Activated CD4-positive, alpha-beta memory T cell treated with anti-CD3 and anti-CD28 coated beads, Interleukin-2, amount 10 ng/mL, durations not matched to agents 7 days and 5 days (primary cell): ENCODE measurements at regions not wholly inside any gene's neighbourhood (a gene's known extent, or its start where the extent isn't known, plus 50 kb on each side); places are given as distances from the start of the nearest gene placed in this dataset.

Experiments
- CTCF ChIA-PET: fragments of 350-600 bp; sonication (Branson Sonifier 250); formaldehyde crosslinking; loops from one replicate; lab custom pipeline; 2021; ENCODE audit warnings: antibody characterized with exemption, inconsistent platforms; lab: Charles Lee
- POLR2A ChIA-PET: fragments of 350-600 bp; sonication (Branson Sonifier 250); formaldehyde crosslinking; loops from one replicate; lab custom pipeline; 2021; ENCODE audit warnings: antibody characterized with exemption; lab: Charles Lee
- DNase-seq: peaks from one replicate; pipeline ENCODE4 v3.0.0-alpha.2; 2020
- H3K27ac Mint-ChIP-seq: one replicate; pipeline ENCODE4 v1.8.0; 2021; ENCODE audit warnings: mild to moderate bottlenecking, mixed read lengths
- H3K27me3 Mint-ChIP-seq: one replicate; pipeline ENCODE4 v1.8.0; 2021; ENCODE audit warnings: mixed read lengths
- H3K36me3 Mint-ChIP-seq: one replicate; pipeline ENCODE4 v1.8.0; 2021; ENCODE audit warnings: low read depth, mixed read lengths
- H3K4me1 Mint-ChIP-seq: one replicate; pipeline ENCODE4 v1.8.0; 2021; ENCODE audit warnings: mixed read lengths
- H3K4me3 Mint-ChIP-seq: one replicate; pipeline ENCODE4 v1.8.0; 2021; ENCODE audit warnings: mild to moderate bottlenecking, mixed read lengths
- H3K9me3 Mint-ChIP-seq: one replicate; pipeline ENCODE4 v1.8.0; 2021; ENCODE audit warnings: mixed read lengths

DNA sequence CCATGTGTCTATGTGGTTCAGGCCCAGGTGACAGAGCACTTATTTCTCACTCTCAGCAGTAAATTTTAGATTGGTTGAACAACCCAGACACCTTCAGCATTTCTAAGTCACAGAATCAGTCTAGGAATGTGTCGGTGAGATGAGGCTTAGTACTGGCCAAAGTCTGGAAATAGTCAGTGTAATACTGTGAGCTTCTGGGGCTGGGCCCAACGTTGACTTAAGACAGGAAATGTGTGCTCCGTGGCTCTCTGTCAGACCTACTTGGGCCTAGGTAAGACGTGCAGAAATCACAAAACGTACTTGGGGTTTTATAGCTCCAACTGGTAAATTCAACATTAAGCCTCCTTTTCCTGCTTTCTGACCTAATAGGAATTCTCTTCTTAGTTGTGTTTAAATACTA lies 160.3 kb upstream of the COL3A1 start:
- Mint-ChIP-seq H3K9me3 (no peaks in the 10 kb centered on the region), H3K27me3 (no peaks in the 10 kb centered on the region), H3K4me1 (no peaks in the 10 kb centered on the region), H3K27ac (no peak overlapping the region), H3K4me3 (no peak overlapping the region), H3K36me3 (no peaks in the 10 kb centered on the region)
- DNase-seq: no peak
- ChIA-PET POLR2A (no interaction called here), CTCF (no interaction called here)

DNA sequence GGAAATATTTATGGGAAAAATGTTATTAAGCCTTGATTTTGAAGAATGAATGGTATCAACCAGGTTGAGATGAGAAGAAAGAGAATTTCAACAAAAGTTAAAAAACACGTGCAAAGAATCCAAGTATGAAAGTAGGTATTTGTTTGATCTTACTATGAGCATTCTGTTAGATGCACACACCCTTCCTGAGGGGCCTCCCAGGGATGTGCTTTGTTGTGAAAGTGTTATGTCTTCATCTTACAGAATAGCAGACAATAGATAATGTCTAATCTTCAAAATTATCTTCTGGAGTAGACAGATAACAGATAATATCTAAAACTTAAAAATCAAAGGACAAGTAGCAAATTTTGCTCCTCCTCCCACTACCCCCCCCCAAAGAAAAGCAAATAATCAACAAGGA lies 155.2 kb upstream of the COL3A1 start:
- no peak overlapping the region for H3K27ac Mint-ChIP-seq
- DNase-seq: no peak
- H3K9me3 Mint-ChIP-seq: no peaks in the 10 kb centered on the region
- no peaks in the 10 kb centered on the region for H3K36me3 Mint-ChIP-seq
- POLR2A ChIA-PET: no interaction called here
- CTCF ChIA-PET: no interaction called here
- no peak overlapping the region for H3K4me3 Mint-ChIP-seq
- no peaks in the 10 kb centered on the region for H3K27me3 Mint-ChIP-seq
- H3K4me1 Mint-ChIP-seq: no peaks in the 10 kb centered on the region

DNA sequence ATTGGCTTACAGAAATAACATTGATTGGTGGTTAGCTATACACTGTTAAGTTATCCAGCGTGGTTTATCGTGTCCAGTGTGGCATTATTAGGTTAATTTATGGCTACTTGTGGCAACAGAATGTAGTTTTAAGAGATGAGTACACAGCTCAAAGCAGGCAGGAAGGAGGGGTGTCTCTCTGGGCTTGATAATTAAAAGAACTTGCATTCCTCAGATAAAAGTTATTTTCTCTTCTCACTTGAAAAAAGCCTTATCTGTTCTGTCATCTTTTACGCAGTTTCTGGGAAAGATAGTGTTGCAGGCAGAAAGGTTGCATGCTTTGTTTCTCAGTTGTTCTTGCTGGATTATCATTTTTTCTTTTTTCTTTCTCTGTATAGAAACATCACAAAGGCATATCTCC lies 154.4 kb upstream of the COL3A1 start:
- DNase-seq: no peak
- H3K27me3 Mint-ChIP-seq: no peaks in the 10 kb centered on the region

DNA sequence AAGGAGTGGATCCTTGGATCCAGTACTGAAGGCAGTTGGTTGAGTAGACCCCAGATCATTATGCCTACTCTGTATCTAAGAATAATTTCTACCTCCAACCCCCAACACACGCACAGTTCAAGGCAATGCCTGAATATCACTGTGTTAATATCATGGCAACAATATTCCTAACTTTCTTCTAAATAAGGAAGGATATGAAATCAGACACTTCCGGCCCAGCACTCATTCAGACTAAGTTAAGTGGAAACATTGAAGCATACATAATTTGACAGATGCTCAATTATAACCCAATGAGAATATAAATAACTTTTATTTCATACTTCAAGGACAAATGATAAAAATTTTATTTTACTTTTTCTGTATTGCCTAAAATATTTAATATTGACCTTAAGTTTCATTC lies 153.6 kb upstream of the COL3A1 start:
- POLR2A ChIA-PET: no interaction called here
- Mint-ChIP-seq H3K4me1 (no peaks in the 10 kb centered on the region), H3K36me3 (no peaks in the 10 kb centered on the region), H3K9me3 (no peaks in the 10 kb centered on the region), H3K27ac (no peak overlapping the region), H3K4me3 (no peak overlapping the region), H3K27me3 (no peaks in the 10 kb centered on the region)
- CTCF ChIA-PET: no interaction called here
- DNase-seq: no peak

More for the DNA sequence above, 154.4 kb upstream of the COL3A1 start:
- H3K9me3 Mint-ChIP-seq: no peaks in the 10 kb centered on the region
- ChIA-PET CTCF (no interaction called here), POLR2A (no interaction called here)
- no peaks in the 10 kb centered on the region for H3K36me3 Mint-ChIP-seq
- no peak overlapping the region for H3K27ac Mint-ChIP-seq
- no peak overlapping the region for H3K4me3 Mint-ChIP-seq
- H3K4me1 Mint-ChIP-seq: no peaks in the 10 kb centered on the region

DNA sequence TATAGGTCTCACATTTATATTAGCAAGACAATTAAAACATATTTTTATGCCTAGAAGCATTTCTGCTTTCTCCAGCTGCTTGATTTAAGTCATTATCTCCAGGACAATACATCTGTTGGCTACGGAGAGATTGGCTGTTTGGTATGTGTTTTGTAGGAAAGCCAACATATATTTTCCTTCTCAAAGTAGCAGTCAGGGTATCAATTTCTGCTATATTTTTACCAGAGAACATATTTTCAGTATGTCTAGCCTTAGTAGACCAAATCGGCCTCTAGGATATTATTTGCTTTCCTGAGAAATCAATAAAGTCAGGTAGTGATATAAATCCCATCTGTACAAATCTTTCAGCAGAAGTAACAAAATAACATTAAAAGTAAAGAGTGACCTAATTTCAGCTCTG lies 150.0 kb upstream of the COL3A1 start:
- Mint-ChIP-seq H3K27ac (no peak overlapping the region), H3K9me3 (no peaks in the 10 kb centered on the region), H3K27me3 (no peaks in the 10 kb centered on the region), H3K4me3 (no peak overlapping the region), H3K4me1 (no peaks in the 10 kb centered on the region), H3K36me3 (no peaks in the 10 kb centered on the region)
- ChIA-PET POLR2A (no interaction called here), CTCF (no interaction called here)
- DNase-seq: no peak

DNA sequence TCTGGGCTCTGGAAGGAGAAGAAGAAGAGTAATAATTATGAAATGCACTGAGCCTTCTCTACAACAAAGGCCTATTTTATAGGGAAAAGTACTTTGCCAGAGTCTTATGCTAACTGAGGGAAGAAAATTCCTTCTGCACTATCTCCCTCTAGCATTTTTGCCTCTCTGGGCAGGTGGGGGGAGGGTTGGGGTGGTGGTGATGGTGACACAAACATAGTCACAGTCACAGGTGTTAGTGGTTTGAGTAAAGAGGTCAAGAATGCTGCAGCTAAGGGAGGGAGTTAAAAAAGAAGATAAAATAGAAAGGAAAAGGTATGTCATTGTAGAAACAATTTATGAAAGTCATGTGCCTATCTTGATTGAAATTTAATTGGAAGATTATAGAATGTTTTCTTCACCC lies 140.8 kb upstream of the COL3A1 start:
- H3K4me1 Mint-ChIP-seq: no peaks in the 10 kb centered on the region

DNA sequence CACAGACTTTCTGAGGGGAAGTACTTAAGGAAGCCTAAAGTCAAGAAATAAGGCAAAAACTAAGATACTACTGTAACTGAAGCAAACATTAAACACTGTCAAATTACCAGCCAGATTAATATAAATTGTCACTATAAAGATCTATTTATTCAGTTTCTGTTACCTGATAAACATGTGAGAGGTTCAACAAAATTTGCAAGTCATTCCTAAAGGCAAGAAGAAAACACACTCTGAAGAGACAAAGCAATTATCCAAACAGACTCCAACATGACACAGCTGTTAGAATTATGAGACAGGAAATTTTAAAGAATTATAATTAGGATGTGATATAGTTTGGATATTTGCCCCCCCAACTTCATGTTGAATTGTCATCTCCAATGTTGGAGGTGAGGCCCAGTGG lies 140.4 kb upstream of the COL3A1 start:
- Mint-ChIP-seq H3K4me1 (no peaks in the 10 kb centered on the region), H3K9me3 (peaks cover 2% of the 10 kb centered on the region), H3K36me3 (no peaks in the 10 kb centered on the region), H3K27me3 (no peaks in the 10 kb centered on the region), H3K4me3 (no peak overlapping the region), H3K27ac (no peak overlapping the region)
- ChIA-PET CTCF (no interaction called here), POLR2A (no interaction called here)
- DNase-seq: no peak

More for the DNA sequence above, 140.8 kb upstream of the COL3A1 start:
- H3K27me3 Mint-ChIP-seq: no peaks in the 10 kb centered on the region
- H3K27ac Mint-ChIP-seq: no peak overlapping the region
- no peaks in the 10 kb centered on the region for H3K36me3 Mint-ChIP-seq
- ChIA-PET CTCF (no interaction called here), POLR2A (no interaction called here)
- peaks cover 1% of the 10 kb centered on the region for H3K9me3 Mint-ChIP-seq
- DNase-seq: no peak
- no peak overlapping the region for H3K4me3 Mint-ChIP-seq

DNA sequence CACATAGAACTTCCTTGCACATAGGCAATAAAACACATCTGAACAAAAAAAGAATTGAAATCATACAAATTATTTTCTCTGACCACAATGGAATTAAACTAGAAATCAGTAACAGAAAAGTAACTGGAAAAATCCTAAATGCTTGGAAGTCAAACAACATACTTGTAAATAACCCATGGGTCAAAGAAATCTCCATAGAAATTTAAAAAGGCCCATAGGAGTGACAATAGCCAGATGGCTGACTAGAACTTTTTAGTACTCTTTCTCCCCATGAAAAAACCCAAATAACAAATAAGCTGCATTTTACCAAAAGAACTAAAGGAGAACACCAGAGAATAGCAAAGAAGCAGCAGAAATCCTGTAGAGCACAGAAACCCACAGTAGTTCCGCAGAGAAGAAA lies 139.2 kb upstream of the COL3A1 start:
- ChIA-PET POLR2A (no interaction called here), CTCF (no interaction called here)
- Mint-ChIP-seq H3K4me3 (no peak overlapping the region), H3K36me3 (no peaks in the 10 kb centered on the region), H3K27ac (no peak overlapping the region), H3K27me3 (no peaks in the 10 kb centered on the region), H3K4me1 (no peaks in the 10 kb centered on the region), H3K9me3 (peaks cover 2% of the 10 kb centered on the region)
- DNase-seq: no peak

DNA sequence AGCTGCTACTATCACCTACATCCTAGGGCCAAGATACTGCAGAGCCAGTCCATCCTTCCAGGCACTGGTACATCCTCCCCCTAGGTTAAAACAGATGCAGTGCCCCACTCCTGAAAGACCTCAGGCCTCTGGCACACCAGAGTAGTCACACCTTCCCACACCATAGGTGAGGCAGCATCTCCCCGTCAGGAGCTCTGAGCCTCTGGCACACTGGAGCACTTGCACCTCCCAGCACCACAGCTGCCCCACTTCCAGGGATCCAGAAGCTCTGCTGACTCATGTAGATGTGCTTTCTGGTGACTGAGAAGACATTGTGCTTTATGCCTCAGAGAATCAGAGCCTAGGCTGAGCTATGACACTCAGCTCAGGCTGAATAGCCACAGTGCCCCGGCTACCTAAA lies 138.4 kb upstream of the COL3A1 start:
- no peak overlapping the region for H3K27ac Mint-ChIP-seq
- POLR2A ChIA-PET: no interaction called here
- CTCF ChIA-PET: no interaction called here
- peaks cover 2% of the 10 kb centered on the region for H3K9me3 Mint-ChIP-seq
- DNase-seq: no peak
- no peaks in the 10 kb centered on the region for H3K36me3 Mint-ChIP-seq
- H3K27me3 Mint-ChIP-seq: no peaks in the 10 kb centered on the region
- no peak overlapping the region for H3K4me3 Mint-ChIP-seq
- H3K4me1 Mint-ChIP-seq: no peaks in the 10 kb centered on the region

DNA sequence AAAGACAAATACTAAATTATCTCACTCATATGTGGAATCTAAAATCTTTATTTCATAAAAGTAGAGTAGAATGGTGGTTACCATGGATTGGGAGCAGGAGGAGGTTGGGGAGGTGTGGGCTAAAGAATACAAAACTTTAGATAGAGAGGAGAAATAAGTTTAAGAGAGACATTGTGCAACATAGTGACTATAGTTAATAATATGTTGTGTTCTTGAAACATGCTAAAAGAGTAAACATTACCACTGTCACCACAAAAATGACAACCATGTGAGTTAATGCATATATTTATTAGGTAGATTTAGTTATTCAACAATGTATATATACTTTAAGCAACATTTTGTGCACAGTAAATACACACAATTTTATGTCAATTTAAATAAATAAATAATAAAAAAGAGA lies 128.5 kb upstream of the COL3A1 start:
- ChIA-PET POLR2A (no interaction called here), CTCF (no interaction called here)
- no peaks in the 10 kb centered on the region for H3K4me1 Mint-ChIP-seq
- H3K4me3 Mint-ChIP-seq: no peak overlapping the region
- H3K27me3 Mint-ChIP-seq: no peaks in the 10 kb centered on the region
- no peak overlapping the region for H3K27ac Mint-ChIP-seq
- H3K9me3 Mint-ChIP-seq: no peaks in the 10 kb centered on the region
- no peak for DNase-seq
- H3K36me3 Mint-ChIP-seq: no peaks in the 10 kb centered on the region

DNA sequence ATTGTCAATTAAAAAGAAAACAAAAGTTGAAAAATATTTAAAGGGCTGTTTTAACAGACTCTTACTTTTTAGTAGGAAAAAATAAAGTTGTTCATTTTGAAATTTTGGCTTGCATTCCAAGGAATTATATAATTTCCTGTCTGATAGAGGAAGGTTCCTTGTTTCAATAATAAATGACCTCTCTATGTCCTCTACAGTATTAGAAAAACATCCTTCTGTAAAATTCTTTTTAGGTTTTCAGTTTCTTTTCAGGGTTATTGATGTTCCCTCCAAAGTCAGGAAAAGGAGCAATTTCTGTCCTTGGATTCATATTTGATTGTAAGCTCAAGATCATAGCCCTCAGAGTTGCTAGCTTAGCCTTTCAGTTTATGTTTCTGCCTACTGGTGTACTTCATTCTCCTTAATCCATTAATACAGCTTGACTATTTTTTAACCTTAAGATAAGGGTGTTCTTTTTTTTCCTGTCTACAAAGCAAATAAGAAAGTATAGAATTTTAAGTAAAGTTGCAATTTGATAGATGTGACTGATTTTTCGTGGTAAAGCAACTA lies 125.2 kb upstream of the COL3A1 start:
- H3K27ac Mint-ChIP-seq: no peak overlapping the region
- no peaks in the 10 kb centered on the region for H3K9me3 Mint-ChIP-seq
- H3K4me1 Mint-ChIP-seq: no peaks in the 10 kb centered on the region
- H3K27me3 Mint-ChIP-seq: no peaks in the 10 kb centered on the region
- ChIA-PET POLR2A (no interaction called here), CTCF (no interaction called here)
- no peak for DNase-seq
- no peak overlapping the region for H3K4me3 Mint-ChIP-seq
- no peaks in the 10 kb centered on the region for H3K36me3 Mint-ChIP-seq

DNA sequence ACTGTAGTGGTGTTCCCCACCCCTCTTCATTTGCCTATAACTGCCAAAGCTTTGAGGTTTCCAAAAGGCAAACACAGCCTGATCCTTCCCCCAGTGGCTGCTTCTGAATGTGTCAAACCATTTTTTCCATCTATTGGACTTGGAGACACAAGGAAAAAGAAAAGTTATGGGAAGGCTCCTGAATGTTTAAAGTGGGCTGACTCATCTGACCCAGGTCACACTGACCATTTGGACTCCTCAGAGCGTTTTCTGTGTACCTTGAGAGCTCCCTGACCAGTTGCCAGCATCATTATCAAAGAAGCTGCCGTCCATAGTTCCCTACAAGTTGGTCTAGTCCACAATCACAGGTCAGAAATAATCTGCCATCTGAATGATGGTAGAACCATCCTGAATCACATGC lies 123.4 kb upstream of the COL3A1 start:
- H3K4me3 Mint-ChIP-seq: no peak overlapping the region
- H3K27ac Mint-ChIP-seq: no peak overlapping the region
- no peak for DNase-seq
- CTCF ChIA-PET: no interaction called here
- no peaks in the 10 kb centered on the region for H3K9me3 Mint-ChIP-seq
- H3K27me3 Mint-ChIP-seq: no peaks in the 10 kb centered on the region
- H3K4me1 Mint-ChIP-seq: no peaks in the 10 kb centered on the region
- POLR2A ChIA-PET: no interaction called here
- no peaks in the 10 kb centered on the region for H3K36me3 Mint-ChIP-seq

DNA sequence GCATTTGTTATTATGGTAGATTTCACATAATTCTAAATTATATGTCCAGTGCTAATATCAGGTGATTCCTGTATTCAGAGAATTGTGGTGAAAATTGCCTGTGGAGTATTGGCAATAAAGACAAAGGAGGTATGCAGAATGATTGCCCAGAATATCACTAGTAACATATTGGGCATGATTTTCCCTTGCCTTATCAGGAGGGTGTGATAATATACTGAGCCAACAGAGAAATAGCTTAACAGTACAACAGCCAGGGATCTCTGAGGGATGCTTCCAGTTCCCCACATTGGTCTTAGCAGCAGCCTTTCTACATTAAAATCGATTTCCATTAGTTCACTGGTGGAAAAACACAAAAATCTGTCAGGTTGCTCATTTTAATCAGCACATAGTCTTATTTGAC lies 122.9 kb upstream of the COL3A1 start:
- no peak overlapping the region for H3K4me3 Mint-ChIP-seq
- no peak overlapping the region for H3K27ac Mint-ChIP-seq
- no peaks in the 10 kb centered on the region for H3K4me1 Mint-ChIP-seq
- DNase-seq: no peak
- no peaks in the 10 kb centered on the region for H3K36me3 Mint-ChIP-seq
- no peaks in the 10 kb centered on the region for H3K9me3 Mint-ChIP-seq
- H3K27me3 Mint-ChIP-seq: no peaks in the 10 kb centered on the region
- ChIA-PET POLR2A (no interaction called here), CTCF (interaction anchor here (0.6 kb wide), 1 partner anchor 331 kb away, joined by 4 read pairs; no protein-coding TSS in a partner anchor)

DNA sequence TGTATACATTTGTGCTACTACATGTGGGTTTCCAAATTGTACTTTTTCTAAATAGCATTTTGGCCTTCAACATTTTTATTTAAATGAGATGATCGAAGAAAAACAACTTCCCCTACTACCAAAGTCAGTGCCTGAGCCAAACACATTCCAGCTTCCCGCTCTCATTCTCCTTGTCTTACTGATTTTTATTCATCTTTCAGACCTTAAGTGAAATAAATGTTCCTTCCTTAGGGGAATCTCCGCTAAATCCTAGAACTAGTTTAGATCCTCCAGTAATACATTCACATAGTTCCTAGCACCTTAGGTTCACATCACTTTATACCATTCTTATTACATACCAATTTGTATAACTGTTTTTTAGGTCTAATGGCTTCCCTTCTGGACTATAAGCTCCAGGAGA lies 122.3 kb upstream of the COL3A1 start:
- Mint-ChIP-seq H3K4me3 (no peak overlapping the region), H3K4me1 (no peaks in the 10 kb centered on the region), H3K36me3 (no peaks in the 10 kb centered on the region), H3K27ac (no peak overlapping the region), H3K27me3 (no peaks in the 10 kb centered on the region), H3K9me3 (no peaks in the 10 kb centered on the region)
- DNase-seq: no peak
- ChIA-PET POLR2A (no interaction called here), CTCF (interaction anchor here (0.6 kb wide), 1 partner anchor 331 kb away, joined by 4 read pairs; no protein-coding TSS in a partner anchor)
